MM.1S (cell line): ENCODE measurements at regions not wholly inside any gene's neighbourhood (a gene's known extent, or its start where the extent isn't known, plus 50 kb on each side); places are given as distances from the start of the nearest gene placed in this dataset.

Experiments used
- DNase-seq: peaks from one replicate; pipeline ENCODE4 v3.0.0-alpha.2; 2015
- H2AFZ ChIP-seq: fragments of 300-600 bp; sonication (generic); 2 replicates; pipeline ENCODE4 v1.6.0; 2016; ENCODE audit warnings: antibody characterized with exemption, low read length
- H3F3A ChIP-seq: fragments of 300-600 bp; sonication (generic); 2 replicates; pipeline ENCODE4 v1.6.1; 2016; ENCODE audit warnings: mild to moderate bottlenecking, antibody characterized with exemption, low read length, moderate library complexity, mixed read lengths; ENCODE audit not compliant: insufficient read depth
- H3K27ac ChIP-seq: fragments of 300-600 bp; sonication (generic); 2 replicates; pipeline ENCODE4 v1.5.1; 2016; ENCODE audit warnings: mild to moderate bottlenecking, low read length
- H3K27me3 ChIP-seq: fragments of 300-600 bp; sonication (generic); replicated peaks from 2 replicates; pipeline ENCODE4 v1.6.0; 2016; ENCODE audit warnings: low read length; ENCODE audit not compliant: insufficient read depth
- H3K36me3 ChIP-seq: fragments of 300-600 bp; sonication (generic); replicated peaks from 2 replicates; pipeline ENCODE4 v1.6.1; 2016; ENCODE audit warnings: mild to moderate bottlenecking, low read length, mixed read lengths; ENCODE audit not compliant: insufficient read depth
- H3K4me1 ChIP-seq: fragments of 300-600 bp; sonication (generic); 2 replicates; pipeline ENCODE4 v1.6.1; 2016; ENCODE audit warnings: low read length, mixed read lengths
- H3K4me2 ChIP-seq: fragments of 300-600 bp; sonication (generic); 2 replicates; pipeline ENCODE4 v1.6.0; 2016; ENCODE audit warnings: low read depth, low read length
- H3K4me3 ChIP-seq: fragments of 300-600 bp; sonication (generic); 2 replicates; pipeline ENCODE4 v1.5.1; 2016; ENCODE audit warnings: low read length, mixed read lengths
- H3K79me2 ChIP-seq: fragments of 300-600 bp; sonication (generic); 2 replicates; pipeline ENCODE4 v1.6.1; 2016; ENCODE audit warnings: mixed run types, low read length, mixed read lengths
- H3K9ac ChIP-seq: fragments of 300-600 bp; sonication (generic); 2 replicates; pipeline ENCODE4 v1.6.1; 2016; ENCODE audit warnings: low read length, mixed read lengths
- H3K9me2 ChIP-seq: fragments of 300-600 bp; sonication (generic); replicated peaks from 2 replicates; pipeline ENCODE4 v1.6.1; 2016; ENCODE audit warnings: mild to moderate bottlenecking, low read length, mixed read lengths; ENCODE audit not compliant: insufficient read depth
- H3K9me3 ChIP-seq: fragments of 300-600 bp; sonication (generic); replicated peaks from 2 replicates; pipeline ENCODE4 v1.6.1; 2016; ENCODE audit warnings: mild to moderate bottlenecking, low read length, mixed read lengths; ENCODE audit not compliant: insufficient read depth
- H4K20me1 ChIP-seq: fragments of 300-600 bp; sonication (generic); 2 replicates; pipeline ENCODE4 v1.6.1; 2016; ENCODE audit warnings: mild to moderate bottlenecking, low read length, moderate library complexity, mixed read lengths; ENCODE audit not compliant: insufficient read depth
- CTCF ChIP-seq: fragments of 300-600 bp; sonication (generic); IDR thresholded peaks from 2 replicates; pipeline ENCODE4 v1.5.1; 2016; ENCODE audit warnings: antibody characterized with exemption, low read length, mixed read lengths
- EZH2 ChIP-seq: fragments of 300-600 bp; sonication (generic); optimal IDR thresholded peaks from 2 replicates; pipeline ENCODE3; 2017; ENCODE audit warnings: low read depth, mild to moderate bottlenecking, antibody characterized with exemption, low read length, mixed read lengths
- EZH2phosphoT487 ChIP-seq: fragments of 300-600 bp; sonication (generic); IDR thresholded peaks from 2 replicates; pipeline ENCODE4 v1.6.1; 2018; ENCODE audit warnings: antibody characterized with exemption, low read length

GRCh38 chr1:227490478-227490877, 72.9 kb upstream of the ZNF678 start:
- DNase-seq: no peak
- Histone ChIP-seq H3K27ac (no peak overlapping the region), H3K4me1 (no peaks in the 10 kb centered on the region), H3K27me3 (no peaks in the 10 kb centered on the region), H3K9me3 (no peaks in the 10 kb centered on the region), H3K9ac (no peak overlapping the region), H3K36me3 (no peaks in the 10 kb centered on the region), H3F3A (no peaks in the 10 kb centered on the region), H3K4me3 (no peak overlapping the region), H3K79me2 (no peaks in the 10 kb centered on the region), H3K4me2 (no peak overlapping the region), H2AFZ (no peak overlapping the region), H4K20me1 (no peaks in the 10 kb centered on the region), H3K9me2 (no peaks in the 10 kb centered on the region)
- TF ChIP-seq EZH2phosphoT487 (no peak), EZH2 (no peak), CTCF (no peak)

GRCh38 chr1:227490001-227490400, 73.4 kb upstream of the ZNF678 start:
- Histone ChIP-seq H3K9me3 (no peaks in the 10 kb centered on the region), H3K4me1 (no peaks in the 10 kb centered on the region), H4K20me1 (no peaks in the 10 kb centered on the region), H3K79me2 (no peaks in the 10 kb centered on the region), H3F3A (no peaks in the 10 kb centered on the region), H3K4me2 (no peak overlapping the region), H3K9ac (no peak overlapping the region), H3K27me3 (no peaks in the 10 kb centered on the region), H3K9me2 (no peaks in the 10 kb centered on the region), H3K36me3 (no peaks in the 10 kb centered on the region), H3K4me3 (no peak overlapping the region), H2AFZ (no peak overlapping the region), H3K27ac (no peak overlapping the region)
- no peak for DNase-seq
- TF ChIP-seq EZH2 (no peak), CTCF (no peak), EZH2phosphoT487 (no peak)

- H3K9me2 ChIP-seq: no peaks in the 10 kb centered on the region
- H3K4me1 ChIP-seq: no peaks in the 10 kb centered on the region
- H4K20me1 ChIP-seq: no peaks in the 10 kb centered on the region
- no peaks in the 10 kb centered on the region for H3F3A ChIP-seq
- no peak overlapping the region for H3K4me2 ChIP-seq
- no peaks in the 10 kb centered on the region for H3K79me2 ChIP-seq
- no peak overlapping the region for H3K9ac ChIP-seq
- no peaks in the 10 kb centered on the region for H3K36me3 ChIP-seq
- H3K27me3 ChIP-seq: no peaks in the 10 kb centered on the region
- no peak overlapping the region for H3K27ac ChIP-seq
- no peak overlapping the region for H2AFZ ChIP-seq
- no peak for DNase-seq
- H3K4me3 ChIP-seq: no peak overlapping the region
- no peaks in the 10 kb centered on the region for H3K9me3 ChIP-seq
- no peak for TF ChIP-seq CTCF
- no peak for TF ChIP-seq EZH2
- no peak for TF ChIP-seq EZH2phosphoT487
These were observed 73.8 kb upstream of the ZNF678 start for GRCh38 chr1:227489572-227489971.
